Muscle layer of duodenum (tissue), 2 donors: ENCODE measurements at regions not wholly inside any gene's neighbourhood (a gene's known extent, or its start where the extent isn't known, plus 50 kb on each side); places are given as distances from the start of the nearest gene placed in this dataset.
A peak's percentile ranks its signal among the peaks of the same experiment; 100 is the strongest.

Source experiments
- H3K27ac ChIP-seq: one replicate; pipeline ENCODE4 v1.7.0; 2013; ENCODE audit warnings: mild to moderate bottlenecking, low read length
- H3K27me3 ChIP-seq: one replicate; pipeline ENCODE4 v1.7.0; 2013; ENCODE audit warnings: low read depth, mild to moderate bottlenecking, control low read depth, low read length
- H3K36me3 ChIP-seq, 2 donors: one replicate each; pipeline ENCODE4 v1.7.0; 2013; ENCODE audit warnings: low read length in 2 of 2, control low read depth in 1 of 2, mild to moderate bottlenecking in 1 of 2; ENCODE audit not compliant: insufficient read depth in 2 of 2, control insufficient read depth in 1 of 2
- H3K4me1 ChIP-seq, 2 donors: one replicate each; pipeline ENCODE4 v1.7.0; 2013; ENCODE audit warnings: low read length in 2 of 2, mild to moderate bottlenecking in 2 of 2, control low read depth in 1 of 2, moderate library complexity in 1 of 2; ENCODE audit not compliant: insufficient read depth in 2 of 2, control insufficient read depth in 1 of 2
- H3K4me3 ChIP-seq, 2 donors: one replicate each; pipeline ENCODE4 v1.7.0; 2013; ENCODE audit warnings: low read length in 2 of 2, low read depth in 1 of 2, mild to moderate bottlenecking in 1 of 2
- H3K9me3 ChIP-seq, 2 donors: one replicate each; pipeline ENCODE4 v1.7.0; 2013; ENCODE audit warnings: low read length in 2 of 2, control low read depth in 1 of 2, mild to moderate bottlenecking in 1 of 2; ENCODE audit not compliant: control insufficient read depth in 1 of 2
- donor health status: healthy.

DNA sequence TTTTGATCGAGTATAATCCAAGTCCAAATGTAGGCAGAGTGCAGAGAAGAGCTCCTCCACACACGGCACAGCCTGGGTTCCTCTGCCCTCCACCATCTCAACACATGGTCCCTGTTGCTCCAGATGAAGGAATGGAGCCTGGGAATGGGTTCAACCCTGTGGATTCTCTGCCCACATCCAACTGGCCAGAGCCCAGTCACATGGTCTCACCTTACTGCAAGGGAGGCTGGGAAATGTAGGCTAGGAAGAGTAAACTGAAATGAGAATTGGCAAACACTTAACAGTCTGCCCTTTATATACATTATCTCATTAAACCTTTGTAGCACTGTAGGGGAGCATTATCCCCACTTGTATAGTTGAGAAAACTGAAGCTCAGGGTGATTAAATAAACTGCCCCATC is 60.1 kb upstream of the RAB4A start:
- Histone ChIP-seq H3K27me3 (no peaks in the 10 kb centered on the region), H3K9me3 (peaks cover 0 to 3% of the 10 kb centered on the region in 2 donors), H3K4me3 (no peak overlapping the region), H3K36me3 (no peaks in the 10 kb centered on the region), H3K27ac (no peak overlapping the region), H3K4me1 (peaks cover 0 to 2% of the 10 kb centered on the region in 2 donors)

DNA sequence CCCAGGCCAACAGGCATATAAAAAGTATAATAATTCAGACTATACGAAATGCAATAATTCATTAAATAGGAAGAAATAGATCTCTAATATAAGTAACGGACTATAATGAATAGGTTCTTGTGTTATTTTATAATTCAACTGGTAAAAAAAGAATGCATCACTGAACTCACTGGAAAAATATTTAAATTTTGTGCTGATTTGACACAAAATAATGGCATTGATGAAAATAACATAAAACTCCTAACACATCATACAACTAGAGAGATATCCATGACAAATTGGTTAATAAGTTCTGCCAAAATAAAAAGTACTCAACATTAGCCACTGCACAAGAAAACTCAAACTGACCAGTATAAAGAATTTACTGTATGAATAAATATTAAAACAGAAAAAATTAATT is 57.1 kb upstream of the RAB4A start:
- Histone ChIP-seq H3K4me3 (no peak overlapping the region), H3K36me3 (no peaks in the 10 kb centered on the region), H3K9me3 (peaks cover 0 to under 1% of the 10 kb centered on the region in 2 donors), H3K27ac (no peak overlapping the region), H3K4me1 (no peaks in the 10 kb centered on the region), H3K27me3 (no peaks in the 10 kb centered on the region)

DNA sequence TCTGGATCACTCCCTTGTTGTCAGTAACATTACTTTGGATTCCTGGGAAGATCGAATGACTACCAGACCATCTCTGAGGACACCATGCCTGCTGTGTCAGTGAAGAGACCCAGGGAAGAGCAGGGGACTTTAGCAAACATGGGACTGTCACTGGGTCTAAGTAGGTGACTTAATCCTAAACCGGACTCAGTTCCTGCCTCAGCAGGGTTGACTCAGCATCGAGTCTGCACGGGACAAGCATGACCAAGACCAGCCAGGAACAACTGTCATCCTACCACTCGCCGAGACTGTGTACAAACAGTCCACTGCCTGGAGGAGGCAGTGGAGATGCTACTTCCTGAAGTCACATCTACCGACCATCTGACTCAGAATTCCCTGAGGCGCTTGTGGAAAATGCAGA is 53.2 kb upstream of the RAB4A start:
- H3K4me1 ChIP-seq: peaks cover 7 to 9% of the 10 kb centered on the region in 2 donors
- H3K9me3 ChIP-seq: no peaks in the 10 kb centered on the region
- no peak overlapping the region for H3K27ac ChIP-seq
- H3K27me3 ChIP-seq: no peaks in the 10 kb centered on the region
- H3K4me3 ChIP-seq: no peak overlapping the region
- no peaks in the 10 kb centered on the region for H3K36me3 ChIP-seq

DNA sequence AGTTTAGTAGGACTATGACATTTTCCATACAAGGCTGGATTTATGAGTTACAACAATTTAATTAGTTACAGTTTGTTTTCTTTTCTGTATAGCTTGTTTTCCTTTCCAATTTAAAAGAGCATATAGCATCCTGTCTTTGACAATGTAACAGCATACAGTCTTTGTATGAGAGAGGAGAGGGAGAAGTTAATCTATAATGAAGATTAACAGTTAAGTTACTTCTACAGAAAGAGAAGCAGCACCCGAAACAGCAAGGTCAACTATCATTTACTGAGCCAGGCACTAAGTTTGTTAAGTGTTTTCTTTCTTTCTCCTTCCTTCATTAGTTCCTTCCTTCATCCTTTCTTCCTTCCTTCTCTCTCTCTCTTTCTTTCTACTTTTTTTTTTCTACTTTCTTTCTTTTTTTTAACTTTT is 52.3 kb upstream of the RAB4A start:
- no peak overlapping the region for H3K27ac ChIP-seq
- H3K9me3 ChIP-seq: no peaks in the 10 kb centered on the region

DNA sequence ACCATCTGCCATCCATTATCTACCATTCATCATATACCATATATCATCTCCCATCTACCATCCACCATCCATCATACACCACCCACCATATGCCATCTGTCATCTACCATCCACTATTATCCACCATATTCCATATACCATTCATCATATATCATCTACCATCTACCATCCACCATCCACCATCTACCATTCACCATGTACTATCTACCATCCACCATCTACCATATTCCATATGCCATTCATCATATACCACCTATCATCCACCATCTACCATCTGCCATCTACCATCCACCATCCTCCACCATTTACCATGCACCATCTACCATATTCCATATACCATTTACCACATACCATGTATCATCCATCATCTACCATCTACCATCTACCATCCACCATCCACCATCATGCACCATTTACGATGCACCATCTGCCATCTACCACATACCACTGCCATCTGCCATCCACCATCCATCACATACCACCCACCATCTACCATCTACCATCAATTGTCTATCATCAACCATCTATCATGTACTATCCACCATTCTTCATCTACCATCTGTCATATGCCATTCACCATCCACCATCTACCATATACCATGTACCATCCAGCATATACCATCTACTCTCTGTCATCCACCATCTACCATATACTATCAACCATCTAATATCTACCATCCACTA is 50.6 kb upstream of the RAB4A start:
- H3K27ac ChIP-seq: peak overlapping the region; percentile 43
- H3K36me3 ChIP-seq: no peaks in the 10 kb centered on the region
- H3K9me3 ChIP-seq: no peaks in the 10 kb centered on the region

More for the DNA sequence above, 52.3 kb upstream of the RAB4A start:
- Histone ChIP-seq H3K4me3 (no peak overlapping the region), H3K4me1 (peaks cover 7 to 9% of the 10 kb centered on the region in 2 donors), H3K36me3 (no peaks in the 10 kb centered on the region), H3K27me3 (no peaks in the 10 kb centered on the region)

DNA sequence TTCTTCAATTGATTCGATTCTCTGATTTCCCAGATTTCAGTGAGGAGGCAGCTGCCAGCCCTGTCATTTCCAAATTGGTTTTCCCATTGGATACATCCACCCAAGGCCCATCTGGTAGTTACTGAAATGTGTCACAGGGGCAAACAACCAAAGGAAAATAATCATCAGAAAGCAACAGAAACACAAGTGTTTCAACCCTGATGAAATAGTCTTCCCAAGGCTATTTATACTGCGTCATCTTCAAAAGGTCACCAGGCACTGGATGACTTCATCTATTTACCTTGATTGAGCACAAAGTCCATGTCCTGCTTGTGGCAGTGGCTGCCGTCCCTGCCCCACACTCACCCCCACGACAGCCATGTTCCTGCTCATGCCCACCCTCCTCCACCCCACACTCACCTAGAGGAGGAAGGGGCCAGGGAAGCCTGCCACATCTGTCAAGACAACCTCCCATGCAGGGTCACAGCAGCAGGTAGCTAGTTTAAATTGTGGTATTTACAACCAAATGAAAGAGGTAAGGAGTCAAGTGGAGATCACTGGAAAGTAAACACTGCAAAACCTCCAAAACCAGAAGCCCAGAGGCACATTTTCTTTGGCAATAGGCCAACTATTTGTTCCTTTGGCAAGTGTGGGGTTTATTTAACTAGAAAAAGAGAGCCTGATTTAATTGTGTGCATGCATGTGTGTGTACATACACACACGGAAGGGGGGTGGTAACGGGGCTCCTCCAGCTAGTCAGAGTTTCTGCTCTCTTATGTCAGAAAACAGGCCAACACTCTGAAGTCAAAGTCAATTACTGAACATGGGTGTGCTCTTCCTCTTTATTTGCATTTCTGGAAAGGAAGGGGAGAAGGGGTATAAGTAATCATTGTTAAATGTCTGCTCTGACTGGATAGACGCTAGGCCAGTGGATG is 49.5 kb upstream of the RAB4A start:
- no peaks in the 10 kb centered on the region for H3K27me3 ChIP-seq
- no peaks in the 10 kb centered on the region for H3K36me3 ChIP-seq
- H3K9me3 ChIP-seq: no peaks in the 10 kb centered on the region
- H3K4me3 ChIP-seq: no peak overlapping the region
- peaks cover 7 to 9% of the 10 kb centered on the region in 2 donors for H3K4me1 ChIP-seq
- H3K27ac ChIP-seq: peak overlapping the region; percentile 43

More for the DNA sequence above, 50.6 kb upstream of the RAB4A start:
- no peaks in the 10 kb centered on the region for H3K27me3 ChIP-seq
- no peak overlapping the region for H3K4me3 ChIP-seq
- peaks cover 7 to 9% of the 10 kb centered on the region in 2 donors for H3K4me1 ChIP-seq
